Endothelial cell of hepatic sinusoid (primary cell): ENCODE measurements at regions not wholly inside any gene's neighbourhood (a gene's known extent, or its start where the extent isn't known, plus 50 kb on each side); places are given as distances from the start of the nearest gene placed in this dataset.

ENCODE experiments used
- in situ Hi-C: cut with HindIII; loops from 2 replicates; pipeline ENCODE4 v1.10.0; 2017; ENCODE audit warnings: low sequenced_read_pairs

- in situ Hi-C loops: loop anchor here (5.0 kb wide), 1 partner anchor 66 kb away; no protein-coding TSS in a partner anchor
Observed at GRCh38 chr9:134571326-134571931, 70.2 kb upstream of the COL5A1 start.

GRCh38 chr9:134571946-134572917, 69.4 kb upstream of the COL5A1 start:
- in situ Hi-C loops: loop anchor here (5.0 kb wide), 1 partner anchor 65 kb away; no protein-coding TSS in a partner anchor

- in situ Hi-C loops: loop anchor here (5.0 kb wide), 1 partner anchor 63 kb away; no protein-coding TSS in a partner anchor
Observed at GRCh38 chr9:134574686-134575085, 66.9 kb upstream of the COL5A1 start.

GRCh38 chr9:134575103-134575900, 66.3 kb upstream of the COL5A1 start:
- in situ Hi-C loops: no loop called here

- in situ Hi-C loops: no loop called here
Observed at GRCh38 chr9:134575901-134576176, 65.8 kb upstream of the COL5A1 start.

- in situ Hi-C loops: no loop called here
Observed at GRCh38 chr9:134585021-134585561, 56.5 kb upstream of the COL5A1 start.

GRCh38 chr9:134585746-134586706, 55.6 kb upstream of the COL5A1 start:
- in situ Hi-C loops: no loop called here

- in situ Hi-C loops: no loop called here
Observed at GRCh38 chr9:134589748-134590147, 51.9 kb upstream of the COL5A1 start.

GRCh38 chr9:134590240-134591081, 51.1 kb upstream of the COL5A1 start:
- in situ Hi-C loops: no loop called here

GRCh38 chr9:134591082-134591571, 50.5 kb upstream of the COL5A1 start:
- in situ Hi-C loops: no loop called here

- in situ Hi-C loops: no loop called here
Observed at GRCh38 chr9:134591573-134591981, 50.0 kb upstream of the COL5A1 start.
